Activated T-helper 17 cell treated with anti-CD3 and anti-CD28 coated beads, Interleukin-2, amount 50 U/mL, for 72 hours (primary cell): ENCODE measurements at regions not wholly inside any gene's neighbourhood (a gene's known extent, or its start where the extent isn't known, plus 50 kb on each side); places are given as distances from the start of the nearest gene placed in this dataset.

Experiments used
- ATAC-seq: fragments of 150-1000 bp; cut with Tn5 transposase; replicated peaks from 2 replicates; pipeline ENCODE4 v1.10.0; 2021; ENCODE audit warnings: mild to moderate bottlenecking, moderate library complexity
- H3K27ac Mint-ChIP-seq: one replicate; pipeline ENCODE4 v1.8.0; 2022; ENCODE audit warnings: mixed read lengths
- H3K27me3 Mint-ChIP-seq: one replicate; pipeline ENCODE4 v1.8.0; 2022; ENCODE audit warnings: mixed read lengths
- H3K36me3 Mint-ChIP-seq: one replicate; pipeline ENCODE4 v1.8.0; 2022; ENCODE audit warnings: low read depth, mild to moderate bottlenecking, mixed read lengths
- H3K4me1 Mint-ChIP-seq: one replicate; pipeline ENCODE4 v1.8.0; 2022; ENCODE audit warnings: mixed read lengths
- H3K4me3 Mint-ChIP-seq: one replicate; pipeline ENCODE4 v1.8.0; 2022; ENCODE audit warnings: mild to moderate bottlenecking, mixed read lengths
- H3K9me3 Mint-ChIP-seq: one replicate; pipeline ENCODE4 v1.8.0; 2022; ENCODE audit warnings: mixed read lengths

DNA sequence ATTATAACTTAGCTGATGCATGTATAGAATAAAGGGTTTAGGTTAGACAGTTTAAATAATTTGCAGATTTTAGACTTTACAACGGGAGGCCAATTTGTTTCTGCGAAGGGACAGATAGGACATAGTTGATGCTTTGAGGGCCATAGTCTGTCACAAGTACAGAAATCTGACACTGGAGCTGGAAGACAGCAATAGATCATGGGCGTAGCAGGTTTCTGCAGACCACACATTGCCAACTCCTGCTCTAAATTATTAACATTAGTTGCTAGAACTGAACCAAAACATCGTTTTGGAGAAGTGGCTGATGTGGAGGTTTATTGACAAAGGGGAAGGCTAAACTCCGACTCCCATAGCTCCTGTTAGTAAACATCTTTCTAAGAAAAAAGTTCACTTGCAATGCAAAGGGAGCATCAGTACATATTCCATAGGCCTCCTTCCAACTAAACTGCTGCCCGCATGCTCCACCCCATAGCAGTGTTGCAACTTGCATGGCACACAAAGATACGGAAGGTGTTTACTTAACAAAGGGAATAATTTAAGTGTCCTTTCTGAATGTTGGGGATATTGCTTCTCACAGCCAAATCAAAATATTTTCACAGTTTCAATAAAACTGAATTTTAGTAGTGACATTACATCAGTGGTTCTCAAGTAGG, 862.0 kb upstream of the CXADR start:
- Mint-ChIP-seq H3K27me3 (no peaks in the 10 kb centered on the region), H3K9me3 (no peaks in the 10 kb centered on the region), H3K4me3 (no peak overlapping the region), H3K4me1 (no peaks in the 10 kb centered on the region), H3K36me3 (no peaks in the 10 kb centered on the region), H3K27ac (no peak overlapping the region)
- ATAC-seq = no peak

DNA sequence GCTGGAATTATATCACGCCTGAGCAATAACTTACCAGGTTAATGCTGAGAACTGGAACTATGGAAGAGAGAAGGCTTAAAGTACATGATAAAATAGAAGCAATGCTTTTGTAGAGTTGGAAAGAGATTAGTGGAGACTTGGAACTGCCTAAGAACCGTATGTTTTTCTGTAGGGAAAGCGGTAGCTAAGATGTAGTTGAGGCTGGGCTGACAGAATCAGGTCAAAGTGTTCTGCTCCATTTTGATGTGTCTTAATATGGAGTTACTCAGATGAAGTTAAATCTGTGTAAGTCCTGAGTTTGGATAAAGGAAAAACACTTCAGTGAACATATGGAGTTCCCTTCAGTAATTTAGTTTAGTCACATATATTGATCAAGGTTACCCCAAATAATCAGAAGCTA, 860.9 kb upstream of the CXADR start:
- no peak for ATAC-seq

DNA sequence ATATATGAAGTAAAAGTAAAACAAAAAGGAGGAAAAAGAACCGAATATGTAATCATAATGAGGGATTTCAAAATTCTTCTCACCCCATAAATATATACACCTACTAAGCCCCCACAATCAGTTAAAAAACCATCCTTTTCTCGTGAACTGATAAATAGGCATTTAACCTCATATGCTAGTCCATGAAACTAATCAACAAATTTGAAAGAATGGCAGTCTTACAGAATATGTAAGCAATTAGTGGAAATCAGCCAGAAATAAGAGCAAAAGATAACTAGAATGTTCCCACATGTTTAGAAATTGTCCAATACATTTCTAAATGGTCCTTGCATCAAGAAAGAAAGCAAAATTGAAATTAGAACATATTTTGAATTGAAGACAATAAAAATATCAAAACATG, 849.4 kb upstream of the CXADR start:
- no peaks in the 10 kb centered on the region for H3K27me3 Mint-ChIP-seq
- no peak for ATAC-seq
- peaks cover 3% of the 10 kb centered on the region for H3K9me3 Mint-ChIP-seq
- H3K4me3 Mint-ChIP-seq = no peak overlapping the region
- H3K4me1 Mint-ChIP-seq = no peaks in the 10 kb centered on the region
- no peaks in the 10 kb centered on the region for H3K36me3 Mint-ChIP-seq
- no peak overlapping the region for H3K27ac Mint-ChIP-seq

More for the DNA sequence above, 860.9 kb upstream of the CXADR start:
- Mint-ChIP-seq H3K4me1 (no peaks in the 10 kb centered on the region), H3K9me3 (no peaks in the 10 kb centered on the region), H3K4me3 (no peak overlapping the region), H3K27ac (no peak overlapping the region), H3K27me3 (no peaks in the 10 kb centered on the region), H3K36me3 (no peaks in the 10 kb centered on the region)

DNA sequence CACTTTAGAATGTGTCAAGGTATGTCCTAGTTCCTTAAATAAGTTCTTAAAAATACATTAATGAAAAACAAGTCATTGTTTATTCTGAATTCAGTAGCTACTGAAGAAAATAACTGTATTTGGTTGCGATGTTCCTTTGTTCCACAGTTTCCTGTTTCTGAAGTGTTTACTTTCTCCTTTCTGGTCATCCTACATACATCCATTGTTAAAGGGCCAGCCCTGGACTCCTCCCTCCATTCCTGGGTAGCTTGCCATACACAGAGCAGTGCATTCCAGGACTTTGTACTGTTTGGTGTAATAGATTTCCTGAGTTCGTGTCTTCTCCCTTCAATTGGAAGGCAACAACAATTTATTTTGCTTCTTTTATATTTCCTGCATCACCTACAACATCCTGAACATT, 845.4 kb upstream of the CXADR start:
- no peaks in the 10 kb centered on the region for H3K36me3 Mint-ChIP-seq
- H3K27ac Mint-ChIP-seq = no peak overlapping the region
- peaks cover 3% of the 10 kb centered on the region for H3K9me3 Mint-ChIP-seq
- no peaks in the 10 kb centered on the region for H3K4me1 Mint-ChIP-seq
- no peak for ATAC-seq
- no peaks in the 10 kb centered on the region for H3K27me3 Mint-ChIP-seq
- no peak overlapping the region for H3K4me3 Mint-ChIP-seq

DNA sequence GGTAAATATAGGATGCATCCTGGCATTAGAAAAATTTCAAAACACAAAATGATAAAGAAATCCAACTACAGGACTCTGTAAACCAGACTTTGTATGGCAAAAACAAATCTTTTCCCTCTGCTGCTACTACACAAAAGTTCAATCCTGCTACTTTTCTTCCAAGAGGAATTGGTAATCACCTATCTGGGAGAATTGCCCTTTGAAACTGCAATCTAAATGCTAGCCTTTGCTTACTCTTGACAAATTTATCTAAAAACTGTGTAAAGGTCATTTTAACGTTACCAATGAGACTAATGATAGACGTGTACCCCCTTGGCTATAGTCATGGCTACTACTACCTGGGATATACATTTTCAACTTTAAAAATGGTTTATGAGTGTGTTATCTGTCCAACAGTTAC, 837.9 kb upstream of the CXADR start:
- H3K4me1 Mint-ChIP-seq = no peaks in the 10 kb centered on the region
- H3K27me3 Mint-ChIP-seq = no peaks in the 10 kb centered on the region
- ATAC-seq = no peak
- no peaks in the 10 kb centered on the region for H3K36me3 Mint-ChIP-seq
- H3K4me3 Mint-ChIP-seq = no peak overlapping the region
- peaks cover 5% of the 10 kb centered on the region for H3K9me3 Mint-ChIP-seq
- no peak overlapping the region for H3K27ac Mint-ChIP-seq

DNA sequence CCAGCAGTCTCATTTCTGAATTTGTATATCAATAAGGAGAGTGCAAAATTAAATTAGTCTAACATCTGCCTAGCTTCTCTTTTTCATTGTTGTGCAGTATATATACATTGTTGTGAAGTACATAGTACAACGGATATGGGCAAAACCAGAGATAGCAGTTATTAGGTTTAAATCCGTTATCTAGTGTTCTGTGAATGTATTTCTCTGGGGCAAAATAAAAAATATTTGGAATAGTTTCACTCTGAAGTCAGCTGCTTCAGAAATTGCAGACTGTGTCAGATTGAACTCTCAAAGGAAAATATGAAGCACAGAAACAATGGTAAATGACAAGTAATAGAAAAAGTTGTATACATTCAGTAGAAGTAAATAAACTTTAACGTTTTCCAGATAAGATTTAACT, 836.5 kb upstream of the CXADR start:
- Mint-ChIP-seq H3K4me1 (no peaks in the 10 kb centered on the region), H3K27ac (no peak overlapping the region)
- no peak for ATAC-seq

DNA sequence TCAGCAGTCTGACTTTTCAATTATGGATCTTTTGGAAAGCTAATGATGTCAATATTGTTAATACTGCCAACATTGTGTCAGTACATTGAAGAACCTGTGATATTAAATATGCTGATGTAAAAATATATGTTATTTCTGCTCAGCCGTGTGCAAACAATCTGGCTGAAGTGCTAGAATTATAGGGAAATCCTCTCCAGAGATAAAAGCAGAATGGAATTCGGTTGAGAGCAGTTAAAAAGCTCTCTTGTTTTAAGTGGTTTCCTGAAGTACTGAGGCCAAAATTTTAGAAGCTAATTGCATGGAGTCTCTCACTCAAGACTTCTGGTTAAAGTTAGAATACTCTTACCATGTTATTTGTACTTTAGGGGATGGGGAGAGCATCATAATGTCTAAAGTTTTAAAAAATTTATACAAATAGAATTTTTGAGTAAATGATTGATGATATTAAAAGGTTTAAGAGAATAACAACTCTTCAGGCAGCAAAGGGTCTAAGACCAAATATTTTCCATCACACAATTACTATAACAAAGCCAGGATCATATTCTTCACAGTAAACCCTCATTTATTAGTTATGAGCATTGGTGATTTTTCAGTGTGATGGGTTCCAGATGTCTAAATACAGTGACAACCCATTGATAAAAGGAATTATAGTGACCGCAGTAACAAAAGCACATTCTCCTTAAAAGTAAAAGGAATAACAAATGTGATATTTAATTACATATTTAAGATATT, 834.2 kb upstream of the CXADR start:
- Mint-ChIP-seq H3K4me3 (no peak overlapping the region), H3K36me3 (no peaks in the 10 kb centered on the region), H3K27me3 (no peaks in the 10 kb centered on the region), H3K4me1 (no peaks in the 10 kb centered on the region), H3K9me3 (peaks cover 14% of the 10 kb centered on the region), H3K27ac (no peak overlapping the region)
- no peak for ATAC-seq

More for the DNA sequence above, 836.5 kb upstream of the CXADR start:
- H3K27me3 Mint-ChIP-seq = no peaks in the 10 kb centered on the region
- peaks cover 10% of the 10 kb centered on the region for H3K9me3 Mint-ChIP-seq
- H3K36me3 Mint-ChIP-seq = no peaks in the 10 kb centered on the region
- no peak overlapping the region for H3K4me3 Mint-ChIP-seq

DNA sequence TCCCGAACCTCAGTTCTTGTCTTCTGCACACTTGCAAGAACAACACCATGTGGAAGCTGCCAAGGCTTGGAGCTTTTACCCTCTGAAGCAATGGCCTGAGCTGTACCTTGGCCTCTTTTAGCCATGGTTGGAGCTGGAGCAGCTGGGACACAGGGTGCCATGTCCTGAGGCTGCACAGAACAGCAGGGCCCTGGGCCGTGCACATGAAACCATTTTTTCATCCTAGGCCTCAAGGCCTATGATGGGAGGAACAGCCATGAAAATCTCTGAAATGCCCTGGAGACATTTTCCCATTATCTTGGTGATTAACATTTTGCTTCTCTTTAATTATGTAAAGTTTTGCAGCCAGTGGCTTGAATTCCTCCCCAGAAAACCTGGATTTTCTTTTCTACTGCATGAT, 817.8 kb upstream of the CXADR start:
- no peak overlapping the region for H3K4me3 Mint-ChIP-seq
- no peaks in the 10 kb centered on the region for H3K36me3 Mint-ChIP-seq
- ATAC-seq = no peak
- no peak overlapping the region for H3K27ac Mint-ChIP-seq
- H3K27me3 Mint-ChIP-seq = no peaks in the 10 kb centered on the region
- peaks cover 17% of the 10 kb centered on the region for H3K9me3 Mint-ChIP-seq
- no peaks in the 10 kb centered on the region for H3K4me1 Mint-ChIP-seq

DNA sequence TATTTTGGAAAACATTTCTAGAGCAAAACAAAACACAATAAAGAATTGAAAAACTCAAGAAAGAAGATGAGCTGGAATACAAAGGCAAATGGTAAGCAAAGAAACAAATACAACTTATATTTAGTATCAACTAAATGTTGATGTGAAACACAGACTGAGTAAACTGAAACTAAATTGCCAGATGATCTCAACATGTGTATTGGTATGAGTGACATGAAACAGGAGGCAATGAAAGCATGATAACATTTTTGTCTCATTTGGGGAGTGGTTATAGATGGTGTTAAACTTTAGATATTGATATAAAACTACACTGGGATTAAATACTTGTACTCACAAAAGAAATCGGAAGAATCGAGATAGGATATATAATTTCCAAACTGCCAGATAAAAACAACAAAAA, 805.6 kb upstream of the CXADR start:
- no peaks in the 10 kb centered on the region for H3K27me3 Mint-ChIP-seq
- H3K36me3 Mint-ChIP-seq = no peaks in the 10 kb centered on the region
- H3K4me3 Mint-ChIP-seq = no peak overlapping the region
- peaks cover 10% of the 10 kb centered on the region for H3K9me3 Mint-ChIP-seq
- ATAC-seq = no peak
- H3K27ac Mint-ChIP-seq = no peak overlapping the region
- H3K4me1 Mint-ChIP-seq = no peaks in the 10 kb centered on the region

DNA sequence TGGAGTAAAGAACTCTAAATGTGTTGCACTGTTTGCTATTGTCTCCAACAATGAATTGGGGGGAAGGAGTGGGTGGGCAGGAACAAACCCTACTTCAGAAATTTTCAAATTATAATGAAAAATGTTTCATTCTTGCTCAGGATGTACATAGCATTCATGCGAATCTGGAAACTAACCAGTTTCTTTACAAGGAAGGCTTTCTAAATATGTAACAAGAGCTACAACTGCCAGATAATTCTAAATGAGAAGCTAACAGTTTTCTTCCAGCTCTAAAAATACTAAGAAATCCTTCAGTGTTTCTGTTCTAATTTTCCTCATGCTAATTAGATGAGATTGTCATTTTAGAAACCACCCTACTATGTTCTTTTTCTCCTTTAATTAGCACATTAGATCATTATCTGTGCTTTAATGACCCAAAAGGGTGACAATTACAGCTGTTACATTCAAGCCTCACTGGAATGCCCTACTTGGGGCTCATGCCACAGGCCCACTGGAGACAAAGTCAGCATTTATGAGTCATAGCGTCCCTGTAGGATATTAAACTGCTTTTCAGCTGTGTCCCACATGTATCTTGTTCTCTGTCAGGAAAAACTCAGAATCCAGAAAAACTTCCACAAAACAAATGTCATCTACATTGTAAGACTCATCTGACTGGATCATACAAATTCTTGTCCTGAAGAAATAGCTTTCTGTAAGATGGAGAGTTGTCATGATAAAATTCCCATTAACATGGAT, 804.6 kb upstream of the CXADR start:
- H3K9me3 Mint-ChIP-seq = peaks cover 10% of the 10 kb centered on the region
- ATAC-seq = no peak
- no peaks in the 10 kb centered on the region for H3K27me3 Mint-ChIP-seq

DNA sequence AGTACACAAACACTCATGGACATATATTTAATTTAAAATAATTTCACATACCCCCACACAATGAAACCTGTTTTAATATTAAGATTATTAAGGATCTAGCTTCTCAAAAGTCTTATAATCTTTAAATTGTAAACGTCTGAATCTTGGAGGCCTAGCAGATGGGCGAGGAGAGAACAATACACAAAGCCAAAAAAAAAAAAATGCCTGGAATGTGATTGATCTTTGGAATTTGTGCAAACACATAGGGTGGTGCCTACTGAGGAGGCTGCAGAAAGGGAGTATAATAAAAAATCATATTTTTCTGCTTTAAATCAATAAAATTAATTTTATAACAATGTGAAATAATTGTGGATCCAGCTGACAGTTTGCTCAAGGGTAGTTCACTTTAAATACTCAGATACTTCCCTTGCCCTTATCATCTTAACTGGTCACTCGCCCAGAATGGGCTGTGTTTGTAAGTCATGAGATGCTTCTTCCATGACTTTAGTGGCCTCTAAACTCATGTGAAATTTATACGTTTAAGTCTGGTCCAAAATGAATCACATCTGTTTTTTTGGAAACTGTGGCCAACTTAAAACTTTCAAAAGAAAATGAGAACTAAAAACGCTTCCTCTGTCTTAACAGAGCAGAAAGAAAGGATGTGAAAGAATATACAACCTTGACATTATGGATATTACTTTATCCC, 802.8 kb upstream of the CXADR start:
- Mint-ChIP-seq H3K4me3 (no peak overlapping the region), H3K36me3 (no peaks in the 10 kb centered on the region), H3K9me3 (peaks cover 10% of the 10 kb centered on the region), H3K4me1 (no peaks in the 10 kb centered on the region), H3K27ac (no peak overlapping the region), H3K27me3 (no peaks in the 10 kb centered on the region)
- no peak for ATAC-seq

More for the DNA sequence above, 804.6 kb upstream of the CXADR start:
- no peaks in the 10 kb centered on the region for H3K36me3 Mint-ChIP-seq
- H3K27ac Mint-ChIP-seq = no peak overlapping the region
- no peaks in the 10 kb centered on the region for H3K4me1 Mint-ChIP-seq
- no peak overlapping the region for H3K4me3 Mint-ChIP-seq

DNA sequence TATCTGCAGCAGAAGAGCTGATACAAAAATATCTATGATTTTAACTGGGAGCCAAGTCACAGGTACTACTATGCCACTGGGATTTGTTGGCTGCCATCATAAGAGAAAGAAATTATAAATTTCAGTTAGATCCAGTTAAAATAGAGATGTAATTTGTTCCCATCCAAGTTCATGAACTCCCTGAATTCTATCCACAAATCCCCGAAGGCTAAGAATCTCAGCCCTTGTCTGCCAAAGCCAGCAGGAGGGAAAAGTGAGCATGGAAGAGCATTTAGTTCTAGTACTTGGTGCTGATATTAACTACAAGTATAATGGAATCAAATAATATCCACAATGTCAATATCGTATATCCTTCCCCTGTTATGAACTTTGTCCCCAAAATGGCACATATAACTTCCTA, 801.1 kb upstream of the CXADR start:
- peaks cover 10% of the 10 kb centered on the region for H3K9me3 Mint-ChIP-seq

DNA sequence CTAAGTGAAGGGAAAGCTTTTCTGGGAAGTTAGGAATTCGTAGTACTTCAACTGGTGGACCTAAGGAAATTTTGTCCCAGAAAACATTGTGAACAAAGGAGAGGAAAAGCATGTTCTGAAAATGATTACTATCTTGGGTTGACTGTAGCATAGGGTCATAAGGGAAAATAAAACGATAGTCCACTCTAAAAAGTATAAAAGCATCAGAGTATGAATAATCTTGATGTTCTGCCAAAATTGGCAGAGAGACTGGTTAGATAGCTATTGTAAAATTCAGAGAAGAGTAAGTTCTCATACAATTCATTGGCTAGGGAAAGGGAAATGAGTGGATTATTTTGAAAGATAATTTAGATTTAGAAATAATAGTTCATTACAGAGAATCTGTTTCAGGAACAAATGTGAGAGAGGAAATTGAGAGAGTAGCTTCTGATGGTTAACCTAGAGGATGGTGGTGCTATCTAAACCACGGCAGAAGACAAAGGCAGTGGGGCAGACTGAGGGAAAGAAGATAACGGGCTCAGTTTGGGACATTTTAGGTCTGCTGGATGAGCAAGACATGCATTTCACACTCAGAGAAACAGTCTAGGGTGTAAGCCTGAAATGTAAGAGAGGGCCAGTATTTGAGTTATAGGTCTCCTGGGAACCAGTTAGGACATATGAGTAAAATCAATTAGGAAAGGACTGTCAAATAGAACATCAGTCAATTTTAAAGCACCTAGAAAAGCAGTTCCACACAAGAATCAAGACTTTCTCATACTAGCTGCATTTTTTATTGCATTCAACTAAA, 799.3 kb upstream of the CXADR start:
- no peak overlapping the region for H3K4me3 Mint-ChIP-seq
- H3K9me3 Mint-ChIP-seq = peaks cover 7% of the 10 kb centered on the region
- H3K27ac Mint-ChIP-seq = no peak overlapping the region
- no peaks in the 10 kb centered on the region for H3K4me1 Mint-ChIP-seq
- H3K27me3 Mint-ChIP-seq = no peaks in the 10 kb centered on the region
- no peaks in the 10 kb centered on the region for H3K36me3 Mint-ChIP-seq
- ATAC-seq = no peak

More for the DNA sequence above, 801.1 kb upstream of the CXADR start:
- H3K4me3 Mint-ChIP-seq = no peak overlapping the region
- H3K27ac Mint-ChIP-seq = no peak overlapping the region
- ATAC-seq = no peak
- no peaks in the 10 kb centered on the region for H3K4me1 Mint-ChIP-seq
- no peaks in the 10 kb centered on the region for H3K36me3 Mint-ChIP-seq
- no peaks in the 10 kb centered on the region for H3K27me3 Mint-ChIP-seq

DNA sequence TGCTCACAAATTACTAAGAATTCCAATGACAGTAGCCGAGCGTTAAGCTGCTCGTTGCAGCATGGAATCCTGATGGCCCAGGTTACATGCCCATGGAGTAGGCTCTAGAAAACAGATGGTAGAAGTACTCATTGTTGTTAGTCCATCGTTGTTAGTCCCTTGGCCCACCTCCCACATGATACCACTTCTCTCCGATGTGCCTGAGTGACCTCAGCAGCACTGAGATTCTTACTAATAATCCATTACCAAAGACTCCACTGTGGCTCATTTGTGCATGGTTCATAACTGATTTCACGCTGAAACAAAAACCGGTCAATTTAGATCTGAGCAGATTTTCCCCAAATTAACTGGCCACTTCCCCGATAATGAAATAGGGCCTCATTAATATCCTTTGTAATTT, 772.3 kb upstream of the CXADR start:
- Mint-ChIP-seq H3K4me3 (no peak overlapping the region), H3K9me3 (peaks cover 1% of the 10 kb centered on the region), H3K27me3 (no peaks in the 10 kb centered on the region), H3K27ac (no peak overlapping the region), H3K36me3 (no peaks in the 10 kb centered on the region), H3K4me1 (no peaks in the 10 kb centered on the region)
- ATAC-seq = no peak
